ENCODE measurements at regions not wholly inside any gene's neighbourhood (a gene's known extent, or its start where the extent isn't known, plus 50 kb on each side); places are given as distances from the start of the nearest gene placed in this dataset.

- no peak for TF ChIP-seq POLR2A (IDR thresholded peaks at IDR 0.05; ENCODE audit: low read depth, low read length)
- TF ChIP-seq TAF1 (IDR thresholded peaks at IDR 0.05; ENCODE audit: borderline replicate concordance, low read depth, low read length) = no peak
- no peak for TF ChIP-seq POLR2AphosphoS5 (IDR thresholded peaks at IDR 0.05; ENCODE audit: low read depth, low read length)
Measured at GRCh38 chr6:21333715-21334114, 259.8 kb upstream of the SOX4 start.
